A673 (cell line): ENCODE measurements at regions not wholly inside any gene's neighbourhood (a gene's known extent, or its start where the extent isn't known, plus 50 kb on each side); places are given as distances from the start of the nearest gene placed in this dataset.

Experiments
- CTCF ChIP-seq: fragments of 300-800, 200-600 bp; sonication (generic); conservative IDR thresholded peaks from 2 replicates; pipeline ENCODE4 v1.5.1; 2017; ENCODE audit warnings: low read depth, mild to moderate bottlenecking, antibody characterized with exemption, low read length, moderate library complexity, mixed read lengths
- EZH2 ChIP-seq: fragments of 200-600 bp; sonication (generic); IDR thresholded peaks from 2 replicates; pipeline ENCODE4 v1.6.1; 2017; ENCODE audit warnings: borderline replicate concordance, low read depth, mild to moderate bottlenecking, mixed read lengths, antibody characterized with exemption, low read length; ENCODE audit not compliant: poor library complexity, severe bottlenecking

- TF ChIP-seq CTCF, result no peak
- no peak for TF ChIP-seq EZH2
These were observed 50.1 kb upstream of the NSUN7 start for GRCh38 chr4:40699648-40700047.
